ENCODE measurements at regions not wholly inside any gene's neighbourhood (a gene's known extent, or its start where the extent isn't known, plus 50 kb on each side); places are given as distances from the start of the nearest gene placed in this dataset.

DNA sequence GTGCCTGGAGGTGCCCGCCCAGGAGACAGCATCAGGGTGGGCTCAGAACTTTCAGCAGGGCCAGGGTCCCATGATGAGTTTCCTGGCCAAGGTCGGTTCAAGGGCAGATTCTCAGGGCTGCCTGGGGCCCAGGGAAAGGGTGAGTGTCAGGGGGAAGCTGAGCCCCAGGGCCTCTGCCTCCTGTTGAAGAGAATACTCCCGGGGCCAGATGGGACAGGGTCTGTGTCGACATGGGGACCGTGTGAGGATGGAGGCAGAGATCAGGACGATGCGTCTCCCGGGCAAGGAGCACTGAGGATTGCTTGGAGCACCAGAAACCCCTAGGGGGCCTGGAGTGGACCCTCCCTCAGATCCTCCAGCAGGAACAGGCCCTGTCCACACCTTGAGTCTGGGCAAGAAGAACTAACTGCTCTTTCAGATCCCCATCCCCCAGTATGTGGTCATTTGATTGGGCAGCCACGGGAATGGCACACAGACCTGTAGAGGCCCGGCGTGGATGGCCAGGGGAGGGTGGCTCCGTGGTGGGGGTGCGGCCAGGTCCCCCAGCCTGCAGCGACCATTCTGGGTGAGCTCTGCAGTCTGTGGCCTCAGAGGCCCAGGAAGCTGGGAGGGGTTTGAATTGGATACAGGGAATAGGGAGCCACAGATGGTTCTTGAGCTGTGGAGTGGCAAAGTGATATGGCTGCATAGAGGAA, 1078.7 kb downstream of the BRD1 start:
- TF ChIP-seq EP300 (IDR thresholded peaks at IDR 0.05) (no peak), POLR2AphosphoS5 (IDR thresholded peaks at IDR 0.05) (no peak), POLR2A (IDR thresholded peaks at IDR 0.05) (no peak)
- TF ChIP-seq, protein P1, sequence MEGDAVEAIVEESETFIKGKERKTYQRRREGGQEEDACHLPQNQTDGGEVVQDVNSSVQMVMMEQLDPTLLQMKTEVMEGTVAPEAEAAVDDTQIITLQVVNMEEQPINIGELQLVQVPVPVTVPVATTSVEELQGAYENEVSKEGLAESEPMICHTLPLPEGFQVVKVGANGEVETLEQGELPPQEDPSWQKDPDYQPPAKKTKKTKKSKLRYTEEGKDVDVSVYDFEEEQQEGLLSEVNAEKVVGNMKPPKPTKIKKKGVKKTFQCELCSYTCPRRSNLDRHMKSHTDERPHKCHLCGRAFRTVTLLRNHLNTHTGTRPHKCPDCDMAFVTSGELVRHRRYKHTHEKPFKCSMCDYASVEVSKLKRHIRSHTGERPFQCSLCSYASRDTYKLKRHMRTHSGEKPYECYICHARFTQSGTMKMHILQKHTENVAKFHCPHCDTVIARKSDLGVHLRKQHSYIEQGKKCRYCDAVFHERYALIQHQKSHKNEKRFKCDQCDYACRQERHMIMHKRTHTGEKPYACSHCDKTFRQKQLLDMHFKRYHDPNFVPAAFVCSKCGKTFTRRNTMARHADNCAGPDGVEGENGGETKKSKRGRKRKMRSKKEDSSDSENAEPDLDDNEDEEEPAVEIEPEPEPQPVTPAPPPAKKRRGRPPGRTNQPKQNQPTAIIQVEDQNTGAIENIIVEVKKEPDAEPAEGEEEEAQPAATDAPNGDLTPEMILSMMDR (IDR thresholded peaks at IDR 0.05): no peak
- Histone ChIP-seq H3K27ac (no peak overlapping the region), H3K9me3 (no peaks in the 10 kb centered on the region), H3K4me1 (no peaks in the 10 kb centered on the region), H3K36me3 (no peaks in the 10 kb centered on the region), H3K4me3 (no peak overlapping the region), H3K27me3 (no peaks in the 10 kb centered on the region)
- DNase-seq: peak in 1 of 2 donors; percentile 18
- intact Hi-C loops (cut with DNase I; ENCODE audit: low total_unique reads): no loop called here
- 79 to 90% (median 85%) methylated on average over 11 to 14 of the region's 14 CpGs for WGBS, 5 donors

DNA sequence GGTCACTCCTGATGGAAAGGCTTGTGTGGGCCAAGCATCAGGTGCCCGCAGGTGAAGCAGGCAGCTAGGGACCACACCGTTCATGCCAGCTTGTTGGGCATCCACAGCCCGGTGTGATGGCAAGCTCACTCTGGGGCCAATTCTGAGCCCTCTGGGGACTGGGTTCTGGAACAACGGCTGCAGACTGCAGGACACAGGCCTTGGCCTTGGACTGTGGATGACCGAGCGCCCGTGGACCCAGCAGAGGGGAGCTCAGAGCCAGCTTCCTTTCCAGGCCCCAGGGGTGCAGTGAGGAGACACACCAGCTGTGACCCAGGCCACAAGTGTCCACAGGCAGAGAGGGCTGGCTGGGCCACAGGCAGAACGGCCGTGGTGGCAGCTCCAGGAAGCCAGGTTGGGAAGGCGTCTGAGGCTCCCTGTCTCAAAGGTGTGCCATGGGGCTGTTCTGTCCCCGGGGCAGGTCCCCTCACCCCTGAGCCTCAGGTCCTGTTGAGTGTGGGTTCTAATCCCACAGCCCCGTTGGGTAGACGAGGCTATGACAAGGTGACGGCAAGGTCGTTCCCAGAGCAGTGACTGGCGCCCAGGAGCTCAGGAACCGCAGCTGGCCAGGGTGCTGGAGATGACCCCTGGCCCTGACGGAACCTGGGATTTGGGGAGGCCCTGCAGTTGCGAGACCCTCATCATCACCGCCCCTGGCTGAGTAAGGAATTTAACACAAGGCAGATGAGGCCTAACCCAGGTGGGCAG, 1079.4 kb downstream of the BRD1 start:
- intact Hi-C loops (cut with DNase I; ENCODE audit: low total_unique reads): no loop called here
- TF ChIP-seq EP300 (IDR thresholded peaks at IDR 0.05) (no peak), POLR2AphosphoS5 (IDR thresholded peaks at IDR 0.05) (no peak), POLR2A (IDR thresholded peaks at IDR 0.05) (no peak)
- TF ChIP-seq, protein P1 (IDR thresholded peaks at IDR 0.05): no peak
- no peak overlapping the region for H3K27ac ChIP-seq
- no peaks in the 10 kb centered on the region for H3K36me3 ChIP-seq
- H3K9me3 ChIP-seq: peaks cover 0 to 2% (median 0%) of the 10 kb centered on the region in 4 donors
- 80 to 89% (median 85%) methylated on average over 5 to 20 of the region's 20 CpGs for WGBS, 5 donors
- H3K27me3 ChIP-seq: no peaks in the 10 kb centered on the region
- no peak overlapping the region for H3K4me3 ChIP-seq
- DNase-seq: peak in 1 of 2 donors; percentile 20
- no peaks in the 10 kb centered on the region for H3K4me1 ChIP-seq

- Histone ChIP-seq H3K4me1 (no peaks in the 10 kb centered on the region), H3K27ac (no peak overlapping the region), H3K36me3 (no peaks in the 10 kb centered on the region), H3K27me3 (no peaks in the 10 kb centered on the region), H3K9me3 (peaks cover 0 to 5% (median 0%) of the 10 kb centered on the region in 4 donors), H3K4me3 (no peak overlapping the region)
- TF ChIP-seq, protein P1 (IDR thresholded peaks at IDR 0.05): no peak
- TF ChIP-seq POLR2A (IDR thresholded peaks at IDR 0.05) (no peak), EP300 (IDR thresholded peaks at IDR 0.05) (no peak), POLR2AphosphoS5 (IDR thresholded peaks at IDR 0.05) (no peak)
- DNase-seq: peak in 1 of 2 donors; percentile 14
- WGBS, 5 donors: 80 to 89% (median 85%) methylated on average over 7 to 13 of the region's 13 CpGs
- intact Hi-C loops (cut with DNase I; ENCODE audit: low total_unique reads): no loop called here
These were observed 1080.8 kb downstream of the BRD1 start for GRCh38 chr22:48746789-48747425.
